ENCODE measurements at regions not wholly inside any gene's neighbourhood (a gene's known extent, or its start where the extent isn't known, plus 50 kb on each side); places are given as distances from the start of the nearest gene placed in this dataset.
"Not testable (repeated sequence)": the region's sequence is repeated elsewhere in the genome, so short reads cannot be mapped to it uniquely, and the experiment has no call there.

DNA sequence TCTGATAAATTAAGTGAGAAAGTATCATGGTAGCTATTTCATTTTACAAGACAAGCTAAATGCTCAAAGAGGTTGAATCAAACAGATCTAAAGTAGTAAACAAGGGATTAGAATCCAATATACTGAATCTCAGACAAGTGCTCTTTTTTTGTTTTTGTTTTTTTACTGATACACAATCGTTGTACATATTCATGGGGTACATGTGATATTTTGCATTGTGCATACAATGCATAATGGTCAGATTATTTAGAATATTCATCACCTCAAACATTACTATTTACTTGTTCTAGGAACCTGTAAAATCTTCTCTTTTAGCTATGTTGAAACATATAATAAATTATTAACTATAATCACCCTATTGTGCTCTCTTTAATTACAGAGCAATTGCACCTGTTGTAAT, 57.0 kb upstream of the HCRTR2 start:
- no peak overlapping the region for H3K27ac ChIP-seq (ENCODE audit: insufficient read length, low read depth, low read length)
- DNase-seq, result no peak
- no peak overlapping the region for H3K56ac ChIP-seq (ENCODE audit: insufficient read length, low read depth, low read length)
- H3K79me1 ChIP-seq (ENCODE audit: insufficient read depth, low read depth, low read length, poor library complexity, severe bottlenecking), result no peaks in the 10 kb centered on the region
- peaks cover 0 to 15% (median 5%) of the 10 kb centered on the region in 3 experiments; a peak in 4 of 7 replicates for H3K36me3 Mint-ChIP-seq (ENCODE audit: insufficient read depth in 1 of 3, low read depth in 3 of 3)
- no peak overlapping the region for H2AFZ ChIP-seq (ENCODE audit: low read length)
- peaks cover 19 to 21% of the 10 kb centered on the region in 2 experiments for H3K9me3 Mint-ChIP-seq
- H3K14ac ChIP-seq (ENCODE audit: insufficient read depth, low read length), result no peak overlapping the region
- no peaks in the 10 kb centered on the region for H3K27me3 ChIP-seq (ENCODE audit: insufficient read depth, low read length)
- no peak overlapping the region for H3K4me3 Mint-ChIP-seq
- no CpG with 5 or more reads among the region's 1 CpG for WGBS (ENCODE audit: extremely low coverage, insufficient read length, low lambda C conversion rate)
- no peaks in the 10 kb centered on the region for H3K23me2 ChIP-seq (ENCODE audit: insufficient read length, low read depth, low read length, poor library complexity, severe bottlenecking)
- H3T11ph ChIP-seq (ENCODE audit: low read length), result no peak overlapping the region
- H3K23ac ChIP-seq (ENCODE audit: insufficient read length, low read depth, low read length), result no peak overlapping the region
- no peaks in the 10 kb centered on the region for H3K4me1 Mint-ChIP-seq
- no peak overlapping the region for H2BK20ac ChIP-seq (ENCODE audit: low read depth, low read length, poor library complexity, severe bottlenecking)
- H4K5ac ChIP-seq (ENCODE audit: insufficient read length, low read depth, low read length), result no peak overlapping the region
- H3K4ac ChIP-seq (ENCODE audit: low read depth, low read length), result no peak overlapping the region
- H3K27ac Mint-ChIP-seq, result no peak overlapping the region
- no peak overlapping the region for H3K18ac ChIP-seq (ENCODE audit: insufficient read length, low read depth, low read length)
- no peaks in the 10 kb centered on the region for H3K79me2 ChIP-seq (ENCODE audit: insufficient read depth, low read length)
- H4K91ac ChIP-seq (ENCODE audit: insufficient read length, low read depth, low read length), result no peak overlapping the region
- no peak overlapping the region for H2AK5ac ChIP-seq (ENCODE audit: insufficient read length, low read length)
- no peak for TF ChIP-seq CTCF (conservative IDR thresholded peaks at IDR 0.05)
- no peaks in the 10 kb centered on the region for H4K20me1 ChIP-seq (ENCODE audit: control insufficient read depth, insufficient read depth, insufficient read length)
- H2BK15ac ChIP-seq (ENCODE audit: low read depth, low read length), result no peak overlapping the region
- H3K9ac ChIP-seq (ENCODE audit: extremely low read depth, insufficient read length, low read length), result no peak overlapping the region
- H3K27me3 Mint-ChIP-seq (ENCODE audit: low read depth), result 0 out of 2 replicates have a peak, but pooled peaks cover 3% of the 10 kb centered on the region
- H2BK12ac ChIP-seq (ENCODE audit: insufficient read length, low read depth, low read length), result no peak overlapping the region
- no peak overlapping the region for H4K8ac ChIP-seq (replicated peaks; ENCODE audit: insufficient read length, low read depth, low read length)
- H3K9me3 ChIP-seq (ENCODE audit: control insufficient read depth, low read depth, low read length), result no peaks in the 10 kb centered on the region
- no peak overlapping the region for H2BK5ac ChIP-seq (ENCODE audit: insufficient read length, low read length)
- no peak overlapping the region for H3K4me2 ChIP-seq (ENCODE audit: insufficient read depth, insufficient read length, low read length)
- no peak overlapping the region for H2BK120ac ChIP-seq (ENCODE audit: low read depth, low read length, poor library complexity, severe bottlenecking)
- H3K4me1 ChIP-seq (ENCODE audit: insufficient read depth, low read length), result no peaks in the 10 kb centered on the region

DNA sequence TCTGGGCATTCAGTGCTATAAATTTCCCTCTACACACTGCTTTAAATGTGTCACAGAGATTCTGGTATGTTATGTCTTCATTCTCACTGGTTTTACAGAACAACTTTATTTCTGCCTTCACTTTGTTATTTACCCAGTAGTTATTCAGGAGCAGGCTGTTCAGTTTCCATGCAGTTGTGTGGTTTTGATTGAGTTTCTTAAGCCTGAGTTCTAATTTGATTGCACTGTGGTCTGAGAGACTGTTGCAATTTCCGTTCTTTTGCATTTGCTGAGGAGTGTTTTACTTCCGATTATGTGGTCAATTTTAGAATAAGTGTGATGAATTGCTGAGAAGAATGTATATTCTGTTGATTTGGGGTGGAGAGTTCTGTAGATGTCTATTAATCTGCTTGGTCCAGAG, 50.1 kb upstream of the HCRTR2 start:
- H3K9me3 Mint-ChIP-seq, result peaks cover 29 to 34% of the 10 kb centered on the region in 2 experiments
- H3K27ac ChIP-seq (ENCODE audit: insufficient read length, low read depth, low read length); H3K27me3 Mint-ChIP-seq (ENCODE audit: low read depth); H2BK5ac ChIP-seq (ENCODE audit: insufficient read length, low read length); H3T11ph ChIP-seq (ENCODE audit: low read length); H3K27ac Mint-ChIP-seq; H3K56ac ChIP-seq (ENCODE audit: insufficient read length, low read depth, low read length); DNase-seq; H4K20me1 ChIP-seq (ENCODE audit: control insufficient read depth, insufficient read depth, insufficient read length); H3K4me1 Mint-ChIP-seq; H2AK5ac ChIP-seq (ENCODE audit: insufficient read length, low read length); H2BK120ac ChIP-seq (ENCODE audit: low read depth, low read length, poor library complexity, severe bottlenecking); H3K9ac ChIP-seq (ENCODE audit: extremely low read depth, insufficient read length, low read length); H3K4ac ChIP-seq (ENCODE audit: low read depth, low read length); H3K14ac ChIP-seq (ENCODE audit: insufficient read depth, low read length); H2BK15ac ChIP-seq (ENCODE audit: low read depth, low read length); H3K18ac ChIP-seq (ENCODE audit: insufficient read length, low read depth, low read length); H3K4me3 Mint-ChIP-seq; H3K79me1 ChIP-seq (ENCODE audit: insufficient read depth, low read depth, low read length, poor library complexity, severe bottlenecking); H4K8ac ChIP-seq (replicated peaks; ENCODE audit: insufficient read length, low read depth, low read length); H3K27me3 ChIP-seq (ENCODE audit: insufficient read depth, low read length); H3K4me1 ChIP-seq (ENCODE audit: insufficient read depth, low read length); H3K79me2 ChIP-seq (ENCODE audit: insufficient read depth, low read length); H2BK12ac ChIP-seq (ENCODE audit: insufficient read length, low read depth, low read length); H4K91ac ChIP-seq (ENCODE audit: insufficient read length, low read depth, low read length); H3K9me3 ChIP-seq (ENCODE audit: control insufficient read depth, low read depth, low read length); H3K4me2 ChIP-seq (ENCODE audit: insufficient read depth, insufficient read length, low read length); H2AFZ ChIP-seq (ENCODE audit: low read length); H3K23ac ChIP-seq (ENCODE audit: insufficient read length, low read depth, low read length); H3K23me2 ChIP-seq (ENCODE audit: insufficient read length, low read depth, low read length, poor library complexity, severe bottlenecking); H4K5ac ChIP-seq (ENCODE audit: insufficient read length, low read depth, low read length); H2BK20ac ChIP-seq (ENCODE audit: low read depth, low read length, poor library complexity, severe bottlenecking): not testable (repeated sequence)
- WGBS (ENCODE audit: extremely low coverage, insufficient read length, low lambda C conversion rate), result no CpG with 5 or more reads among the region's 2 CpGs
- H3K36me3 Mint-ChIP-seq (ENCODE audit: insufficient read depth in 1 of 3, low read depth in 3 of 3), result peaks cover 3 to 29% (median 5%) of the 10 kb centered on the region in 3 experiments; a peak in 5 of 7 replicates
